SKM-1 treated with dmso at 0.1 percent for 144 hours (cell line): ENCODE measurements at regions not wholly inside any gene's neighbourhood (a gene's known extent, or its start where the extent isn't known, plus 50 kb on each side); places are given as distances from the start of the nearest gene placed in this dataset.
A peak's percentile ranks its signal among the peaks of the same experiment; 100 is the strongest.

Source experiments
- DNase-seq: peaks from one replicate; lab custom pipeline; 2025; ENCODE audit not compliant: unreplicated experiment; lab: John Stamatoyannopoulos, UW

- DNase-seq, result no peak
Measured at GRCh38 chr13:79090552-79091124, 315.4 kb downstream of the RBM26 start.

- DNase-seq, result no peak
Measured at GRCh38 chr13:79084802-79085424, 321.1 kb downstream of the RBM26 start.

GRCh38 chr13:79081942-79082341, 324.1 kb downstream of the RBM26 start:
- DNase-seq, result no peak

- DNase-seq, result no peak
Measured at GRCh38 chr13:79079351-79079839, 326.7 kb downstream of the RBM26 start.

- no peak for DNase-seq
Measured at GRCh38 chr13:79075703-79076102, 330.4 kb downstream of the RBM26 start.

- DNase-seq, result peak; percentile 37
Measured at GRCh38 chr13:79070343-79070974, 335.6 kb downstream of the RBM26 start.

- no peak for DNase-seq
Measured at GRCh38 chr13:79062291-79062690, 343.8 kb downstream of the RBM26 start.

GRCh38 chr13:79060216-79060615, 345.8 kb downstream of the RBM26 start:
- DNase-seq, result no peak

GRCh38 chr13:79056706-79057105, 349.3 kb downstream of the RBM26 start:
- no peak for DNase-seq

- DNase-seq, result no peak
Measured at GRCh38 chr13:79051472-79051871, 354.6 kb downstream of the RBM26 start.

GRCh38 chr13:79044415-79044814, 361.6 kb downstream of the RBM26 start:
- DNase-seq, result no peak

- no peak for DNase-seq
Measured at GRCh38 chr13:79043208-79043607, 362.8 kb downstream of the RBM26 start.

- no peak for DNase-seq
Measured at GRCh38 chr13:79037197-79037596, 368.9 kb downstream of the RBM26 start.

GRCh38 chr13:79034341-79034740, 371.7 kb downstream of the RBM26 start:
- DNase-seq, result no peak

GRCh38 chr13:79030513-79030912, 371.6 kb upstream of the OBI1 start:
- DNase-seq, result no peak

- DNase-seq, result no peak
Measured at GRCh38 chr13:79018166-79018565, 359.2 kb upstream of the OBI1 start.

GRCh38 chr13:79011179-79011578, 352.2 kb upstream of the OBI1 start:
- no peak for DNase-seq

GRCh38 chr13:79003989-79004898, 345.3 kb upstream of the OBI1 start:
- DNase-seq, result no peak

GRCh38 chr13:78999494-78999893, 340.5 kb upstream of the OBI1 start:
- no peak for DNase-seq

- DNase-seq, result no peak
Measured at GRCh38 chr13:78998630-78999315, 339.8 kb upstream of the OBI1 start.
